GM18520 (cell line): ENCODE measurements at regions not wholly inside any gene's neighbourhood (a gene's known extent, or its start where the extent isn't known, plus 50 kb on each side); places are given as distances from the start of the nearest gene placed in this dataset.

Source experiments
- ATAC-seq: cut with Tn5 transposase; IDR thresholded peaks from one replicate; pipeline ENCODE4 v1.9.1; 2021; ENCODE audit not compliant: unreplicated experiment

GRCh38 chr6:119627908-119628669 is 278.5 kb upstream of the MAN1A1 start:
- no peak for ATAC-seq

- ATAC-seq = no peak
These were observed 277.5 kb upstream of the MAN1A1 start for GRCh38 chr6:119626884-119627619.

- ATAC-seq = no peak
These were observed 271.4 kb upstream of the MAN1A1 start for GRCh38 chr6:119620846-119621555.

- ATAC-seq = no peak
These were observed 264.6 kb upstream of the MAN1A1 start for GRCh38 chr6:119614138-119614537.

- no peak for ATAC-seq
These were observed 263.4 kb upstream of the MAN1A1 start for GRCh38 chr6:119612911-119613381.

- no peak for ATAC-seq
These were observed 262.8 kb upstream of the MAN1A1 start for GRCh38 chr6:119612176-119612891.

- ATAC-seq = no peak
These were observed 261.2 kb upstream of the MAN1A1 start for GRCh38 chr6:119610754-119611153.

- ATAC-seq = no peak
These were observed 260.7 kb upstream of the MAN1A1 start for GRCh38 chr6:119610265-119610664.

GRCh38 chr6:119609865-119610264 is 260.3 kb upstream of the MAN1A1 start:
- no peak for ATAC-seq

- ATAC-seq = no peak
These were observed 259.4 kb upstream of the MAN1A1 start for GRCh38 chr6:119608994-119609393.

- no peak for ATAC-seq
These were observed 254.6 kb upstream of the MAN1A1 start for GRCh38 chr6:119604124-119604523.

GRCh38 chr6:119603501-119603900 is 253.9 kb upstream of the MAN1A1 start:
- no peak for ATAC-seq

GRCh38 chr6:119602215-119603178 is 252.9 kb upstream of the MAN1A1 start:
- no peak for ATAC-seq

- no peak for ATAC-seq
These were observed 249.3 kb upstream of the MAN1A1 start for GRCh38 chr6:119598883-119599282.

GRCh38 chr6:119594907-119595306 is 245.3 kb upstream of the MAN1A1 start:
- ATAC-seq = no peak

GRCh38 chr6:119591235-119591634 is 241.7 kb upstream of the MAN1A1 start:
- no peak for ATAC-seq

GRCh38 chr6:119590066-119590465 is 240.5 kb upstream of the MAN1A1 start:
- no peak for ATAC-seq

GRCh38 chr6:119587537-119587936 is 238.0 kb upstream of the MAN1A1 start:
- no peak for ATAC-seq

- peak; percentile 53 for ATAC-seq
These were observed 236.8 kb upstream of the MAN1A1 start for GRCh38 chr6:119586250-119586882.
